ENCODE measurements at regions not wholly inside any gene's neighbourhood (a gene's known extent, or its start where the extent isn't known, plus 50 kb on each side); places are given as distances from the start of the nearest gene placed in this dataset.

DNA sequence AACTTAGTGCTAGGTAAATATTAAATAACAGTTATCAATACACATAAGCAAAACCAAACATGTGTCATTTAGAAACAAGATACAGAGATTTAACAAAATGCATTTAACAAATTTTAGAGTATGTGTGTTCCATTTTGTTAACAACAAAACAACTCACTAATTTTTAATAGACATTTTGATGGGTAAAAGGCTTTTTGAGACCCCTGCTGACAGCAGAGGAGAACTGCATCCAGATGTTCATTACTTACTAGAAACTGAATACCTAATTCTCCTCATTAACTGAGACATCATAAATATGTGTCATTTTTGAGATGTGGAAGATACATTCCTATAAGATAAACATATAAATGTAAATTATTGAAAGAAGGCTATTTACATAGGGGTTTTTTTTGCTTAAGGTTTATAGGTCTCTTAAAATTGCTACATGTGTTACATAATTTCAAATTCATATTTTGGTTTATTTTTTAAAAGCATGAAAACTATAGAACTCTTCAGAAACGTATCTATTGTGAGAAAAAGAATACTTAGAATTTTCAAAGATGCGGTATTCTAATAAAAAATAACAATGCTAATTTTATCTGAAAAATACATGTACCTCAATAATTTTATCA, 1009.8 kb downstream of the TUSC7 start:
- no peak for DNase-seq (ENCODE audit: low spot score)

DNA sequence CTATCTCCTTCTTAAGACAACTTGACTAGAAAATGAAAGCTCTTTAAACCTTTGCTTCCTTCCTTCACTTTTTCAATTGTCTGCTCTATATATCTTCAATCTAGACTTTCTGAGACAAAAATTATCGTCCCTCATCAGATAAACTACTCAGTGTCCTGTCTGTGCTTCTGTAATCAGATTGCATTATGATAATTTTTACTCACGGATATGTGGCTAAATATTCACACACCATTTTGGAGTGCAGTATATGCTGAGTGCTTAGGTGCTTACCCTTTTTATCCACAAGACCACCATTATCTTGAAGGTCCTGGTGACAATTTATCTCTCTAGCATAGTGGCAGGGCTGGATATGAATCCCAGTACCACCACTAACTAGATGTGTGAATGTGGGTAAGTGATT, 1012.3 kb downstream of the TUSC7 start:
- DNase-seq (ENCODE audit: low spot score): no peak

DNA sequence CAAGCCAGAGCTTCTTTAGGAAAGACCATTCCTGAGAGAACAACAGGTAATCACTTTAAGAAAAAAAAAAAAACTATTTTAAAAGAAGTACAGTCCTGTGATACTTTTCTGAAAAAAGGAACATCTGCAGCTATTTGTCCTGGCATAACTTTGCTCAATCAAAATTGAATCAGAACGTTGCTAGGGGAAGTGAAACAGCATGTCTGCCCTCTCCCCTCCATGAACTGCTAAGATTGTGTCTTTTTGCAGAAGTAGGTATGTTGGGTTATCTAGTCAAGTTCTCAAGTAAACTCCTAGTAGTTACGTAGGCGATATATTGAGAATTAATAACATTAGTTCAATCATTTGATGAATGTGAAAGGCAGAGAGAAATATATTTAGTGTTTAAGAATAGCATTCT, 1013.3 kb downstream of the TUSC7 start:
- DNase-seq (ENCODE audit: low spot score): no peak

DNA sequence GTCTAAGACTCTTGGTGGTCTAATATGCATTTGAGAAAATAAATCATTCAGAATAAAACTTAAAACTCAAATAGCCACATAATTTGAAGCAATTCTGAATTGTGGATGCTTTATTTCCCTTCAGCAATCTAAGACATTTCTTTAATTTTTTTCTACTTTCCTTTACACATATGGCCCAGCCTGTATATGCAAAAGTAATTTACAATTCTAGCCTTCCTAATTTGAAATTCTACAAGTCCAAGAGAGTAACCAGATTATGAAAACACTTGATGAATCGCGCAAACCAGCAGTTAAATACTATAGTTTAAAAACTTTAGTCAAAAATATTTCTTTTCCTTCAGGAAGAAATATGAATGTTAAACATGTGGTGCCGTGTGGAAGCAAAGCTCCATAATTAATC, 1014.2 kb downstream of the TUSC7 start:
- DNase-seq (ENCODE audit: low spot score): no peak

- no peak for DNase-seq (ENCODE audit: low spot score)
Measured at GRCh38 chr3:117725314-117725713, 1015.7 kb downstream of the TUSC7 start.

GRCh38 chr3:117726776-117727175, 1017.2 kb downstream of the TUSC7 start:
- no peak for DNase-seq (ENCODE audit: low spot score)

GRCh38 chr3:117728226-117728625, 1018.6 kb downstream of the TUSC7 start:
- DNase-seq (ENCODE audit: low spot score): no peak

DNA sequence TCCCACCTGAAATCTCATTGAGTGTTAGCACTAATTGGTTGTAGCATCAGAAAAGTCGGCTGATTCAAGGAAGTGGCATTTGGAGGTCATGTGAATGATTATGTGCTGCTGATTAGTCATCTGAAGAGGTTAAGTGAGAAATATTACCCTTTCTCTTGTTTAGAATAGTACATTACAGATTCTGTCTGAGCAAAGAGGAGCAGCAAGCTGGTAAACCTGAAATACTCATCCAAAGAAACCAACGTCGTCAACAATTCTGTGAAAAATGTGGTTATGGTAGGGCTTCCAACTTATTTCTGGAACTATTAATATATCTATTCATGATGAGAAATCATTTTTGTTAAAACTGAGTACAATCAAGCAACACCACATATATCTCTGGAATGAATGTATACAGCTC, 1024.9 kb downstream of the TUSC7 start:
- no peak for DNase-seq (ENCODE audit: low spot score)

DNA sequence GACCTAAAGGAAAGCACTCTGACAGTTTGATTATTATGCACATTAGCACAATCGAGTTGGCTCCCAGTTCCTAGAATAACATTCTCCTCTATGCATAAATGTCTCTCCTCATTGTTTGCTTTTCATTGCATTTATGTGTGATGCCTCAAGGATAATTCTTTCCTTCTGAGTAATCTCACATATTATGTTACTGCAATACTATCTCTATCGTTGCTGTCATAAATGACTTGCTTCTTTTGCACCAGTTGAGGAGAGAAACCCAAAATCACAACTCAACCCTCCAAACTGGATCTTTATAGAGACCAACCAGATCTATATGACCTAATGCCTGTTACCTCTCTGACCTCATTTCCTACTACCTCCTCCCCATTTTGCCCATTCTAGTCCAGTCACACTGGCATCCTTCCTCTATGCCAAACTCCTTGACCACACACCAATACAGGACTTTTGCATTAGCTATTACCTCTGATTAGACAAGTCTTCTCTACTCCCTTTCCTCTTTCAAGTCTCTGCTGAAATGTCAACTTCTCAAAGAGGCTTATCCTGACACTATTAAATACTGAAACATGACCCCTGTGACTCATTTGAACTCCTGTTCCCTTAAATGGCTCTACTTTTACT, 1026.0 kb downstream of the TUSC7 start:
- no peak for DNase-seq (ENCODE audit: low spot score)

- DNase-seq (ENCODE audit: low spot score): no peak
Measured at GRCh38 chr3:117736846-117737245, 1027.3 kb downstream of the TUSC7 start.

DNA sequence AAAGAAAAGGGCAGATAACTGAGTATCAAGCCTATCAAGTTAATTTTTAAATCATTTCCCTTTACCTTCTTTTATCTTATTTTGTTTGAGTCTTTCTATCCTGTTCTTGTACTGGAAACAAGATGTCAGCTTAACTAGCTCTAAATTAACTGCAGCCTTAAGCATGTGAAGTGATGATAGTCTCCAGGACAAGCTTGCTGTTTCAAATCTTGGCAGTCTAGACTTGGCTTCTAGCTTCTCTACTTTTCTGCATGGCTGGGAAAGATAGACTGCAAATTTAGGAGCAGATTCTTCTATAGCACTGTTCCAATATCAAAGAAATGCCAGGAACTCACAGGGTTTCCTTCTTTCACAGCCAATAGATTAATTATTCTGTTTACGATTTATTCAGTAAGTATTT, 1034.4 kb downstream of the TUSC7 start:
- no peak for DNase-seq (ENCODE audit: low spot score)

DNA sequence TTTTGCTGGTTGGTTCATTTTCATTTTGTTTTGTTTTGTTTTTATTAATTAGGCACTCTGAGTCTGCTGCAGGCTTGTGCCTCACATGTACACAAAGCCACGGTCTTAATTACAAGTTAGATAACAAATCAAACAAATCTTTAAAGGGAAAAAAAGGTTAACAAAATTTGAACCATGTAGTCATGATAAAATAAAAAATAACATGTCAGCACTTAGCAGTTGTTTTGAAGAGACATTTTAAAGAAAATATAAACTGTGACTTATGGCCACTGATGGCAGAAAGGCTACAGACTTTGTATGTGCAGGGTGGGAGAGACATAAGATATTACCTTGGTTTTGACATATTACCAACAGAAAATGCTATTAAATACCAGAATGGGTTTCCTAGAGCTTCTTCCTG, 1035.4 kb downstream of the TUSC7 start:
- DNase-seq (ENCODE audit: low spot score): no peak

GRCh38 chr3:117745516-117745915, 1035.9 kb downstream of the TUSC7 start:
- no peak for DNase-seq (ENCODE audit: low spot score)

- DNase-seq (ENCODE audit: low spot score): no peak
Measured at GRCh38 chr3:117746066-117746465, 1036.5 kb downstream of the TUSC7 start.

DNA sequence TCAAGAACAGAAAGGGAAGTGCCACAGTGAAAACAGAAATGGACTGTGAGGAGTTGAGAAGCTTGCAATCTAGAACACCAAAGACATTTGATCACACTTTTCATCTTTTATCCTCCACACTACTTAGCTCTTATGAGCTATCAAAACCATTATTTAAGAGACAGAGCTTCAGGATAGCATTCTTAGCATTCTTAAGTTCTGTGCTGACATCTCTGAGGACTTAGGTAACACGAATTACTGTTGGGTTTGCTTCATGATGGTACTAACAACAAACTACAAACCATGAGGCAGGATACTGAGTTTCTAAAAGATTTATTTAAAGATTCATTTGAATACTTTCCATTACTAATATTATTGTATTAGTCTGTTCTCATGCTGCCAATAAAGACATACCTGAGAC, 1038.6 kb downstream of the TUSC7 start:
- DNase-seq (ENCODE audit: low spot score): no peak

DNA sequence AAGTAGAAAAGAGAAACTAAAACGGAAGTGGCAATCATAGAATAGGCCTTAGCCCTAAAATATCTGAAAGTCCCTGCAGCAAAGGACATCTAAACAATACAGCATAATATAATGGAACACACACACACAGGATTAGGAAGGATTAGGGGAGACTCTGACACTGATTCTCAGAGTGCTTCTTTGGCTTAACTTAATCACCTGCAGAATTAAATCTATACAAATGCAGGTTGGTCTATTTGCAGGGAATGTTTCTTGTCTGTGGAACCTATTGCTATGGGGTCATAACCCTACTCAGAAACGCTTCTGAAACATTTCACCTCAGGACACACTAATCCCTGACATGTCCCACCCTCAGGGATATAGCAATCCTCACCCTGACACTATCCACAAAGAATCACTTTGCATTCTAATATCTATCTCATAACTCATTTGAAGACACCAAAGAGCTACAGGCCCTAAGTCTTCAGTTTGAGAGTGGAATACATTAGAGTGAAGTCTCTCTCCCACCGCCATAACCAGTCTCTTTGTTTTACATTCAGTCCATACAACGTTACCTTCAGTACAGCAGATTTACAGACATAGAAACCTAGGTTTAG, 1041.2 kb downstream of the TUSC7 start:
- no peak for DNase-seq (ENCODE audit: low spot score)

- DNase-seq (ENCODE audit: low spot score): no peak
Measured at GRCh38 chr3:117751651-117752050, 1042.1 kb downstream of the TUSC7 start.

DNA sequence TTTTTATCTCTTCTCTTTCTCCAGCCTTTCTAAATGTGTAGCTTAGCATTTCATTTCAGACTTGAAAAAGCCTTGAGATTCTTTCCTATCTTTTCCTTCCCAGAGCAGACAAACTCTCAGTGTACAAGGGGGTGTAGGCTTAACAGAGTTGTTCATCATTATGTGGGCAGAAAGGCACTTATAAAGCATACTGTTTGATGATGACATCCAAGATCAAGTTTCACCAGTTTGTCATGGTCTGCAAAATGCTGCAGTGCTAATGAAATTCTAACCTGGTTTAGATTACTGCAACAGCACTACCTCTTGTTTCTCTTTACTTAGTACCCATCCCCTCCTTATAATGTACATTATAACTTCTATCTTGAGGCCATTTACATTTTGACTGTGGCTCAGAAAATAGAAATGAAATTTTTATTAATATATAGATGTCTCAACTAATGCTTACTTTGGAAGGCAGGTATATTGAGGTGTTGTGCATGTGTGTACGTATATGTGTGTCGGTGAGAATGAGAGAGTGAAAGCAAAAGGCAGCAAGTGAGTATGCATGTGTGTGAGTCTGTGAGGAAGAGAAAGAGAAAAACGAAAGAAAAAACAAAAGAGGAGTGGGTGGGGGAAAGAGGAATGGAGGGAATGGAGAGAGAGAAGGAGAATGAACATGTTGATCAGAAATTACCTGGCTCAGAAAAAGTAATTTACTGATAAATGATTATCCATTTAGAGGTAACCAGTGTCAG, 1043.6 kb downstream of the TUSC7 start:
- no peak for DNase-seq (ENCODE audit: low spot score)

- DNase-seq (ENCODE audit: low spot score): no peak
Measured at GRCh38 chr3:117754058-117754457, 1044.5 kb downstream of the TUSC7 start.

DNA sequence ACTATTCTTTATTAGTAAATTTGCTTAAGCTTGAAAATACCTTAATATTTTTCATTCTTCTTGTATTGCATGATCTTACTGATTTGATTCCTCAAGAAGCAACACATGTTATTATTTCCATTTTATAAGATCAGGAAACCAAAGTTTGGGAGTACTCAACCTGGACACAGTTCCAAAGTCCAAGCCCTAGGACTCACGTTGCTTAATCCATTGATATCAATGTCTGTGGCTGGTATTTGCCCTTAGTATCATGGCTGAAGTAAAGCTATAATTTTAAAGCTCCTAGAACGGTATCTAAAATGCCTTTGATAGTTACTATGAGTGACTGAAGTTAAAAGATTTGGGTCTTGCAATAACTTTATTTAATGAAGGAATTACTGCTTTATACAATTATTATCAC, 1045.3 kb downstream of the TUSC7 start:
- DNase-seq (ENCODE audit: low spot score): no peak

GRCh38 chr3:117756563-117756962, 1047.0 kb downstream of the TUSC7 start:
- DNase-seq (ENCODE audit: low spot score): no peak

- DNase-seq (ENCODE audit: low spot score): no peak
Measured at GRCh38 chr3:117761703-117762620, 1052.4 kb downstream of the TUSC7 start.
